Endothelial cell of umbilical vein (primary cell): ENCODE measurements at regions not wholly inside any gene's neighbourhood (a gene's known extent, or its start where the extent isn't known, plus 50 kb on each side); places are given as distances from the start of the nearest gene placed in this dataset.

Experiments used
- BruUV-seq: library from RNA; stranded (reverse); fragments of 400-500 nt; replicated peaks from 2 replicates; lab custom pipeline; 2021; lab: Mats Ljungman, UMichigan
- CTCF ChIA-PET: fragments of 300-600, 350-600 bp; sonication (Branson Sonifier 250); formaldehyde crosslinking; loops from one replicate; lab custom pipeline; 2021; ENCODE audit warnings: antibody characterized with exemption, inconsistent platforms; lab: Charles Lee
- POLR2A ChIA-PET: fragments of 300-600, 350-600 bp; sonication (Branson Sonifier 250); formaldehyde crosslinking; loops from one replicate; lab custom pipeline; 2021; ENCODE audit warnings: antibody characterized with exemption, inconsistent platforms; lab: Charles Lee
- DNase-seq: peaks from one replicate; pipeline ENCODE4 v3.0.0-alpha.2; 2011; ENCODE audit warnings: low read depth, low spot score
- FAIRE-seq: peaks from 2 replicates; lab custom pipeline; 2011; peaks lifted over from hg19 to GRCh38; lab: Jason Lieb, UNC
- H2AFZ ChIP-seq: 2 replicates; pipeline ENCODE4 v1.6.0; 2012; ENCODE audit warnings: low read depth, low read length, control low read depth, inconsistent platforms
- H3K27ac ChIP-seq: 2 replicates; pipeline ENCODE4 v1.5.1; 2011; ENCODE audit warnings: low read depth, mild to moderate bottlenecking, control low read depth, low read length, moderate library complexity; ENCODE audit not compliant: insufficient read depth
- H3K27me3 ChIP-seq, 2 experiments: 2 replicates each; pipeline versions ENCODE4 v1.6.0 to v1.6.1; 2011; ENCODE audit warnings: low read length in 2 of 2, mixed read lengths in 1 of 2; ENCODE audit not compliant: control insufficient read depth in 2 of 2, insufficient read depth in 2 of 2
- H3K36me3 ChIP-seq, 2 experiments: 2 replicates in 1 of 2; 3 replicates in 1 of 2; pipeline ENCODE4 v1.5.1; 2011; ENCODE audit warnings: low read length in 2 of 2, mild to moderate bottlenecking in 1 of 2, moderate library complexity in 1 of 2; ENCODE audit not compliant: control insufficient read depth in 2 of 2, insufficient read depth in 2 of 2; ENCODE audit errors: extremely low read depth in 1 of 2
- H3K4me1 ChIP-seq: 3 replicates; pipeline ENCODE4 v1.5.1; 2011; ENCODE audit warnings: mild to moderate bottlenecking, low read length; ENCODE audit not compliant: control insufficient read depth, insufficient read depth; ENCODE audit errors: extremely low read depth
- H3K4me2 ChIP-seq: 2 replicates; pipeline ENCODE4 v1.6.1; 2011; ENCODE audit warnings: low read length, control low read depth, mixed read lengths; ENCODE audit not compliant: insufficient read depth
- H3K4me3 ChIP-seq, 3 experiments: fragments of 200-600 bp in 1 of 3; sonication (generic), shearing (Covaris generic) in 1 of 3; replicated peaks in 1 of 3; 2 replicates each; pipeline ENCODE4 v1.5.1; 2011 to 2016; ENCODE audit warnings: control low read depth in 3 of 3, low read length in 3 of 3, mild to moderate bottlenecking in 2 of 3, inconsistent platforms in 1 of 3, low read depth in 1 of 3, moderate library complexity in 1 of 3; ENCODE audit not compliant: insufficient read depth in 1 of 3
- H3K79me2 ChIP-seq: 2 replicates; pipeline ENCODE4 v1.6.0; 2012; ENCODE audit warnings: low read length, inconsistent platforms; ENCODE audit not compliant: control insufficient read depth, insufficient read depth
- H3K9ac ChIP-seq: replicated peaks from 2 replicates; pipeline ENCODE3; 2011; ENCODE audit warnings: low read length, control low read depth; ENCODE audit not compliant: insufficient read depth; ENCODE audit errors: extremely low read depth
- H3K9me1 ChIP-seq: replicated peaks from 3 replicates; pipeline ENCODE4 v1.6.0; 2011; ENCODE audit warnings: mild to moderate bottlenecking, low read length; ENCODE audit not compliant: control insufficient read depth, insufficient read depth; ENCODE audit errors: extremely low read depth
- H3K9me3 ChIP-seq: replicated peaks from 2 replicates; pipeline ENCODE4 v1.5.1; 2012; ENCODE audit warnings: low read length, inconsistent platforms; ENCODE audit not compliant: control insufficient read depth, insufficient read depth
- H4K20me1 ChIP-seq: replicated peaks from 2 replicates; pipeline ENCODE3; 2011; ENCODE audit warnings: mild to moderate bottlenecking, low read length; ENCODE audit not compliant: control insufficient read depth, insufficient read depth; ENCODE audit errors: extremely low read depth
- EZH2 ChIP-seq: IDR thresholded peaks from 2 replicates; pipeline ENCODE4 v1.6.1; 2012; ENCODE audit warnings: borderline replicate concordance, low read depth, mild to moderate bottlenecking, moderate library complexity, low read length, inconsistent platforms; ENCODE audit not compliant: severe bottlenecking
- FOS ChIP-seq: IDR thresholded peaks from 2 replicates; pipeline ENCODE4 v1.6.1; 2011; ENCODE audit warnings: mild to moderate bottlenecking, low read length, moderate library complexity, borderline replicate concordance; ENCODE audit not compliant: insufficient read depth
- GATA2 ChIP-seq: IDR thresholded peaks from 2 replicates; pipeline ENCODE4 v1.7.0; 2011; ENCODE audit warnings: low read depth, mild to moderate bottlenecking, moderate library complexity, mixed read lengths, low read length; ENCODE audit not compliant: insufficient read length, insufficient read depth
- JUN ChIP-seq: IDR thresholded peaks from 2 replicates; pipeline ENCODE4 v1.6.1; 2011; ENCODE audit warnings: borderline replicate concordance, low read depth; ENCODE audit not compliant: insufficient read length, insufficient read depth
- MYC ChIP-seq: IDR thresholded peaks from one replicate; pipeline ENCODE4 v1.6.1; 2011; ENCODE audit warnings: mild to moderate bottlenecking, low read depth, low read length
- POLR2A ChIP-seq: IDR thresholded peaks from 2 replicates; pipeline ENCODE4 v1.6.1; 2012; ENCODE audit warnings: low read depth, mild to moderate bottlenecking, control low read depth, low read length
- POLR2AphosphoS5 ChIP-seq: IDR thresholded peaks from 2 replicates; pipeline ENCODE4 v1.6.1; 2012; ENCODE audit warnings: low read depth, mild to moderate bottlenecking, control low read depth, low read length, moderate library complexity; ENCODE audit not compliant: insufficient read depth
- dilution Hi-C: fragments of 300-500 bp; cut with MboI; formaldehyde crosslinking; loops from one replicate; pipeline ENCODE4 v1.15.0; 2019; ENCODE audit warnings: low sequenced_read_pairs; ENCODE audit not compliant: extremely low pct_ligation_motif_present
- intact Hi-C: fragments of 100-400 bp; cut with micrococcal nuclease; formaldehyde crosslinking; loops from one replicate; pipeline ENCODE4 v1.10.0; 2022
- TF ChIP-seq, protein P1 (sequence below), 2 donors: IDR thresholded peaks; 1 replicate in 1 of 2; 2 replicates in 1 of 2; pipeline ENCODE4 v1.5.1; 2011; ENCODE audit warnings: low read length in 2 of 2, mild to moderate bottlenecking in 2 of 2, moderate library complexity in 2 of 2, control low read depth in 1 of 2, inconsistent platforms in 1 of 2, low read depth in 1 of 2; ENCODE audit not compliant: insufficient read depth in 1 of 2; ENCODE audit errors: extremely low read depth in 1 of 2
- TF ChIP-seq, protein P2 (sequence below): IDR thresholded peaks from 2 replicates; pipeline ENCODE4 v1.6.1; 2011; ENCODE audit not compliant: insufficient read depth, insufficient read length

DNA sequence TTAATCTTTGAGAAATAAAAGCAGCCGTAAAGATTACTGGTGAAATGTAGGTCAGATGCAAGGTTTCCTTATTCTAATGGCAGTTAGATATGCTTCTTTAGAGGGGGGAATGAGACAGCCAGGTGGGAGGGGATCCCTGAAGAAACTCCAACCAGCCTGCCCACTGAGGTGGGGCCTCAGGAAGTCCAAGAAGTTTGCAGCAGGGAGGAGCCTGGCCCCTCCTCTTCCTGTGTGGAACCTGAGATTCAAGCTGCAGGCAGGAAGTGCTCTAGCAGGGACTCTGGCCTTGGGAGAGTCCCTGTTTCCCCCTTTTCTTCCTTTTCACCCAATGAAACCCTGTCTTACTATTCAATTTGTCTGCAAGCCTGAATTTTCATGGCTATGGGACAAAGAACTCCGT lies 101.4 kb upstream of the SLITRK2 start:
- H3K27ac ChIP-seq: no peak overlapping the region
- TF ChIP-seq POLR2AphosphoS5 (no peak), MYC (no peak), EZH2 (no peak), JUN (no peak), POLR2A (no peak), FOS (no peak), GATA2 (no peak)
- TF ChIP-seq, protein P1, sequence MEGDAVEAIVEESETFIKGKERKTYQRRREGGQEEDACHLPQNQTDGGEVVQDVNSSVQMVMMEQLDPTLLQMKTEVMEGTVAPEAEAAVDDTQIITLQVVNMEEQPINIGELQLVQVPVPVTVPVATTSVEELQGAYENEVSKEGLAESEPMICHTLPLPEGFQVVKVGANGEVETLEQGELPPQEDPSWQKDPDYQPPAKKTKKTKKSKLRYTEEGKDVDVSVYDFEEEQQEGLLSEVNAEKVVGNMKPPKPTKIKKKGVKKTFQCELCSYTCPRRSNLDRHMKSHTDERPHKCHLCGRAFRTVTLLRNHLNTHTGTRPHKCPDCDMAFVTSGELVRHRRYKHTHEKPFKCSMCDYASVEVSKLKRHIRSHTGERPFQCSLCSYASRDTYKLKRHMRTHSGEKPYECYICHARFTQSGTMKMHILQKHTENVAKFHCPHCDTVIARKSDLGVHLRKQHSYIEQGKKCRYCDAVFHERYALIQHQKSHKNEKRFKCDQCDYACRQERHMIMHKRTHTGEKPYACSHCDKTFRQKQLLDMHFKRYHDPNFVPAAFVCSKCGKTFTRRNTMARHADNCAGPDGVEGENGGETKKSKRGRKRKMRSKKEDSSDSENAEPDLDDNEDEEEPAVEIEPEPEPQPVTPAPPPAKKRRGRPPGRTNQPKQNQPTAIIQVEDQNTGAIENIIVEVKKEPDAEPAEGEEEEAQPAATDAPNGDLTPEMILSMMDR (IDR thresholded peaks at IDR 0.05; ENCODE audit: extremely low read depth in 1 of 2, insufficient read depth in 1 of 2, low read depth in 1 of 2, low read length in 2 of 2): no peak
- TF ChIP-seq, protein P2, sequence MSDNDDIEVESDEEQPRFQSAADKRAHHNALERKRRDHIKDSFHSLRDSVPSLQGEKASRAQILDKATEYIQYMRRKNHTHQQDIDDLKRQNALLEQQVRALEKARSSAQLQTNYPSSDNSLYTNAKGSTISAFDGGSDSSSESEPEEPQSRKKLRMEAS: no peak
- no peaks in the 10 kb centered on the region for H3K79me2 ChIP-seq
- no peaks in the 10 kb centered on the region for H3K36me3 ChIP-seq
- no peaks in the 10 kb centered on the region for H3K9me1 ChIP-seq
- DNase-seq (no peak), FAIRE-seq (no peak)
- H4K20me1 ChIP-seq: no peaks in the 10 kb centered on the region
- no peak overlapping the region for H3K4me2 ChIP-seq
- no peak overlapping the region for H3K4me3 ChIP-seq
- intact Hi-C loops (no loop called here), dilution Hi-C loops (no loop called here)
- no TSS peak for BruUV-seq
- no peak overlapping the region for H3K9ac ChIP-seq
- no peak overlapping the region for H2AFZ ChIP-seq
- no peaks in the 10 kb centered on the region for H3K4me1 ChIP-seq
- no peaks in the 10 kb centered on the region for H3K9me3 ChIP-seq
- no peaks in the 10 kb centered on the region for H3K27me3 ChIP-seq
- POLR2A ChIA-PET: no interaction called here
- CTCF ChIA-PET: no interaction called here
